NCI-H748 (cell line): ENCODE measurements at regions not wholly inside any gene's neighbourhood (a gene's known extent, or its start where the extent isn't known, plus 50 kb on each side); places are given as distances from the start of the nearest gene placed in this dataset.
A peak's percentile ranks its signal among the peaks of the same experiment; 100 is the strongest.
"Not testable (repeated sequence)": the region's sequence is repeated elsewhere in the genome, so short reads cannot be mapped to it uniquely, and the experiment has no call there.

Source experiments
- DNase-seq: peaks from one replicate; lab custom pipeline; 2025; ENCODE audit not compliant: unreplicated experiment; lab: John Stamatoyannopoulos, UW

- peak; percentile 12 for DNase-seq
These were observed 85.2 kb upstream of the GRAMD1B start for GRCh38 chr11:123344790-123345357.

- DNase-seq = not testable (repeated sequence)
These were observed 85.9 kb upstream of the GRAMD1B start for GRCh38 chr11:123344188-123344587.

- DNase-seq = no peak
These were observed 90.9 kb upstream of the GRAMD1B start for GRCh38 chr11:123338997-123339752.

GRCh38 chr11:123338266-123338800 is 91.7 kb upstream of the GRAMD1B start:
- no peak for DNase-seq

- DNase-seq = no peak
These were observed 95.1 kb upstream of the GRAMD1B start for GRCh38 chr11:123334925-123335324.

GRCh38 chr11:123332577-123332976 is 97.5 kb upstream of the GRAMD1B start:
- DNase-seq = not testable (repeated sequence)

GRCh38 chr11:123330948-123331347 is 99.1 kb upstream of the GRAMD1B start:
- DNase-seq = no peak

- DNase-seq = no peak
These were observed 99.6 kb upstream of the GRAMD1B start for GRCh38 chr11:123330471-123330870.

- DNase-seq = no peak
These were observed 100.0 kb upstream of the GRAMD1B start for GRCh38 chr11:123330071-123330470.

- DNase-seq = no peak
These were observed 101.7 kb upstream of the GRAMD1B start for GRCh38 chr11:123328281-123328867.

- DNase-seq = no peak
These were observed 104.5 kb upstream of the GRAMD1B start for GRCh38 chr11:123325533-123325932.

GRCh38 chr11:123323568-123323967 is 106.5 kb upstream of the GRAMD1B start:
- DNase-seq = no peak

GRCh38 chr11:123321636-123322035 is 108.4 kb upstream of the GRAMD1B start:
- no peak for DNase-seq

- no peak for DNase-seq
These were observed 111.4 kb upstream of the GRAMD1B start for GRCh38 chr11:123318623-123319022.

GRCh38 chr11:123318132-123318531 is 111.9 kb upstream of the GRAMD1B start:
- DNase-seq = not testable (repeated sequence)

- no peak for DNase-seq
These were observed 114.1 kb upstream of the GRAMD1B start for GRCh38 chr11:123316003-123316402.

- no peak for DNase-seq
These were observed 115.1 kb upstream of the GRAMD1B start for GRCh38 chr11:123314972-123315371.

GRCh38 chr11:123313262-123313661 is 116.8 kb upstream of the GRAMD1B start:
- no peak for DNase-seq

GRCh38 chr11:123308077-123308476 is 113.0 kb upstream of the CLMP start:
- DNase-seq = peak; percentile 59

GRCh38 chr11:123307276-123307675 is 112.2 kb upstream of the CLMP start:
- no peak for DNase-seq

- DNase-seq = no peak
These were observed 111.5 kb upstream of the CLMP start for GRCh38 chr11:123306531-123306930.
